Panc1 (cell line): ENCODE measurements at regions not wholly inside any gene's neighbourhood (a gene's known extent, or its start where the extent isn't known, plus 50 kb on each side); places are given as distances from the start of the nearest gene placed in this dataset.

Source experiments
- CTCF ChIP-seq: fragments of 450-650 bp; IDR thresholded peaks from 2 replicates; pipeline ENCODE4 v1.5.1; 2017; ENCODE audit warnings: mild to moderate bottlenecking
- REST ChIP-seq, 2 experiments: IDR thresholded peaks; 2 replicates each; pipeline ENCODE4 v1.6.1; 2011 to 2012; ENCODE audit warnings: low read depth in 2 of 2, control low read depth in 1 of 2, low read length in 1 of 2, mild to moderate bottlenecking in 1 of 2, moderate library complexity in 1 of 2; ENCODE audit not compliant: insufficient read depth in 1 of 2
- SIN3A ChIP-seq: IDR thresholded peaks from 2 replicates; pipeline ENCODE4 v1.6.1; 2012; ENCODE audit warnings: low read depth, mild to moderate bottlenecking, low read length, moderate library complexity, borderline replicate concordance; ENCODE audit not compliant: insufficient read depth

GRCh38 chr13:89227356-89227755 lies 1556.2 kb downstream of the SLITRK5 start:
- TF ChIP-seq REST (IDR thresholded peaks at IDR 0.05; ENCODE audit: insufficient read depth in 1 of 2, low read depth in 2 of 2, low read length in 1 of 2) (no peak), SIN3A (no peak), CTCF (no peak)
